HEK293 (cell line): ENCODE measurements at regions not wholly inside any gene's neighbourhood (a gene's known extent, or its start where the extent isn't known, plus 50 kb on each side); places are given as distances from the start of the nearest gene placed in this dataset.

Experiments used
- CTCF ChIP-seq: fragments of 450-650 bp; formaldehyde crosslinking; IDR thresholded peaks from 2 replicates; pipeline ENCODE4 v1.5.1; 2016; ENCODE audit warnings: missing biosample characterization, missing genetic modification characterization
- PBX3 ChIP-seq: sonication (generic); formaldehyde crosslinking; IDR thresholded peaks from 2 replicates; pipeline ENCODE4 v1.8.1; 2022; ENCODE audit warnings: mild to moderate bottlenecking, moderate library complexity, missing genetic modification reagents
- PRDM10 ChIP-seq: fragments of 450-650 bp; formaldehyde crosslinking; IDR thresholded peaks from 2 replicates; pipeline ENCODE4 v1.5.1; 2016; ENCODE audit warnings: missing biosample characterization, missing genetic modification characterization
- YY1 ChIP-seq: fragments of 450-650 bp; formaldehyde crosslinking; IDR thresholded peaks from 2 replicates; pipeline ENCODE4 v1.5.1; 2018; ENCODE audit warnings: missing biosample characterization, missing genetic modification characterization
- ZBTB7A ChIP-seq: fragments of 450-650 bp; formaldehyde crosslinking; IDR thresholded peaks from 2 replicates; pipeline ENCODE4 v1.5.1; 2016; ENCODE audit warnings: low read depth, missing biosample characterization, missing genetic modification characterization
- ZNF24 ChIP-seq: fragments of 450-650 bp; formaldehyde crosslinking; IDR thresholded peaks from 2 replicates; pipeline ENCODE4 v1.5.1; 2016; ENCODE audit warnings: missing biosample characterization, missing genetic modification characterization
- ZNF274 ChIP-seq, 2 experiments: fragments of 200-500 bp in 1 of 2; fragments of 450-650 bp in 1 of 2; sonication (Bioruptor generic) in 1 of 2; formaldehyde crosslinking in 1 of 2; IDR thresholded peaks; 2 replicates each; pipeline versions ENCODE4 v1.5.1 to v1.6.1; 2014 to 2016; ENCODE audit warnings: borderline replicate concordance in 1 of 2, inconsistent platforms in 1 of 2, low read length in 1 of 2, missing biosample characterization in 1 of 2, missing genetic modification characterization in 1 of 2
- ZNF426 ChIP-seq: fragments of 450-650 bp; formaldehyde crosslinking; IDR thresholded peaks from 2 replicates; pipeline ENCODE4 v1.5.1; 2017; ENCODE audit warnings: missing biosample characterization, missing genetic modification characterization, mild to moderate bottlenecking, inconsistent platforms, moderate library complexity
- ZNF530 ChIP-seq: fragments of 450-650 bp; formaldehyde crosslinking; IDR thresholded peaks from 2 replicates; pipeline ENCODE4 v1.5.1; 2016; ENCODE audit warnings: low read depth, missing biosample characterization, missing genetic modification characterization
- ZNF707 ChIP-seq: fragments of 450-650 bp; formaldehyde crosslinking; IDR thresholded peaks from 2 replicates; pipeline ENCODE4 v1.5.1; 2016; ENCODE audit warnings: missing biosample characterization, missing genetic modification characterization

- TF ChIP-seq ZNF530 (tag by site-specific recombination) (no peak), YY1 (tag by site-specific recombination) (no peak), CTCF (no peak), ZNF274 (IDR thresholded peaks at IDR 0.05; ENCODE audit: low read length) (no peak), ZNF274 (tag by site-specific recombination; IDR thresholded peaks at IDR 0.05; ENCODE audit: borderline replicate concordance) (no peak), PBX3 (no peak), ZNF24 (tag by site-specific recombination) (no peak), PRDM10 (no peak), ZNF707 (no peak), ZBTB7A (no peak), ZNF426 (no peak)
Observed at GRCh38 chr6:27161115-27161514, 86.4 kb upstream of the PRSS16 start.
